Endothelial cell (in vitro differentiated cells): ENCODE measurements at regions not wholly inside any gene's neighbourhood (a gene's known extent, or its start where the extent isn't known, plus 50 kb on each side); places are given as distances from the start of the nearest gene placed in this dataset.
A peak's percentile ranks its signal among the peaks of the same experiment; 100 is the strongest.

ENCODE experiments used
- DNase-seq: peaks from one replicate; pipeline ENCODE4 v3.0.0; 2021; ENCODE audit warnings: low spot score
- H3K27ac Mint-ChIP-seq: one replicate; pipeline ENCODE4 v1.8.0; 2021; ENCODE audit warnings: mixed read lengths, inconsistent platforms; ENCODE audit not compliant: unreplicated experiment
- H3K27me3 Mint-ChIP-seq: one replicate; pipeline ENCODE4 v1.8.0; 2021; ENCODE audit warnings: mild to moderate bottlenecking, moderate library complexity, mixed read lengths, inconsistent platforms; ENCODE audit not compliant: unreplicated experiment
- H3K36me3 Mint-ChIP-seq: one replicate; pipeline ENCODE4 v1.8.0; 2021; ENCODE audit warnings: mild to moderate bottlenecking, low read depth, mixed read lengths, inconsistent platforms; ENCODE audit not compliant: unreplicated experiment
- H3K4me1 Mint-ChIP-seq: one replicate; pipeline ENCODE4 v1.8.0; 2021; ENCODE audit warnings: mild to moderate bottlenecking, mixed read lengths, inconsistent platforms; ENCODE audit not compliant: unreplicated experiment
- H3K4me3 Mint-ChIP-seq: one replicate; pipeline ENCODE4 v1.8.0; 2021; ENCODE audit warnings: mild to moderate bottlenecking, mixed read lengths, inconsistent platforms; ENCODE audit not compliant: unreplicated experiment
- H3K9me3 Mint-ChIP-seq: one replicate; pipeline ENCODE4 v1.8.0; 2021; ENCODE audit warnings: mixed read lengths, inconsistent platforms; ENCODE audit not compliant: unreplicated experiment
- CTCF ChIP-seq: fragments of 200-600 bp; sonication (generic); IDR thresholded peaks from one replicate; pipeline ENCODE4 v1.5.0; 2021; ENCODE audit warnings: antibody characterized with exemption; ENCODE audit not compliant: unreplicated experiment

DNA sequence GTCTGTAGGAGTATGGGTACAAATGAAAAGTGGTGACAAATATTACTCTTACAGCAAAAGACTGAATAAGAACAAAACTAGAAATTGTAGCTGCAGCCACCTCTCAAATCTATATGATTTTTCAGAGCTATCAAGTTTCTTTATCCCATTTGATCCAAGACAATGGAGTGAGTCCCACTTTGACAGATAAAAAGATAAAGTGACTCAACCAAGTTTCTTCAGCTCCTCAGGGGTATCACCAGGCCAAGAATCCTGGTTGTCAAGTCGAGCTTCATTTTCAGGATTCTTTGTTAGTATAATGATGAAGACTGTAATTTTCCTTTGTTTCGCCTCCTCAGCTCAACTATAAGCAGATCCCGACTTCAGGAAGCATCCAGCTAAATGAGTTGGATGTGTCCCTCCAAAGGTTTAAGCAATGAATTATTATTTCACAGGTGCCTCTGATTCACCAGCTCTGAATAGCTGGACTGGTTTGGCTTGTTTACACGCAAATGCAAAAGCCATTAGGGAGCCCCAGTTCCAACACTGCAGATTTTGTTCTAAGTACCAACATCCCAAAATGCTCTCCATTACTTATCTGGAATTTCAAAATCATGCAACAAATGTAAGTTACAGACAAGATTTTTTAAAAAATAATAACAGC is 238.9 kb downstream of the MAFB start:
- no peaks in the 10 kb centered on the region for H3K4me1 Mint-ChIP-seq
- no peaks in the 10 kb centered on the region for H3K27me3 Mint-ChIP-seq
- H3K9me3 Mint-ChIP-seq = no peaks in the 10 kb centered on the region
- no peak overlapping the region for H3K4me3 Mint-ChIP-seq
- no peak for DNase-seq
- TF ChIP-seq CTCF = no peak
- no peak overlapping the region for H3K27ac Mint-ChIP-seq
- no peaks in the 10 kb centered on the region for H3K36me3 Mint-ChIP-seq

DNA sequence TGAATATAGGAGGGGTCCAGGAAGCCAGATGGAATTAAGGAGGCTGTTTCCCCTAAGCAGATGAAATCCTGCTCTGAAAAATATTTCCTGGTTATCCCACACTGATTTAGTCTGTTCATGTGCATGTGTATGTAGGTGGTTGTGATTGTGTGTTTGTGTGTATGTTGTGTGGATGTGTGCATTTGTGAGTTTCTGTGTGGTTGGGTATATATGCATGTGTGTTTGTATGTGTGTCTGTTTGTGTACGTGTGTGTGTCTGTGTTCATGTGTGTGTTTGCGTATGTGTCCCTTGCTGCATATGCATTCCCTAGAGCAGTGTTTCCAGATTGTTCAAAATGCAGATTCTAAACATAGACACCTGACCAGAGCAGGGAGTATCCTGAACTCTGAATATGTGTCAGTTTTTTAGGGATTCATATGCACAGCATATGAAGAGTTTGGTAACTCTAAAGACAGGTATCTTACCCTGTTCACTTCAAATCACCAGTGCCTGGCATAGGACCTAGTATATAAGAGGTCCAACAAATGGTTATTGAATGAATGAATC is 239.8 kb downstream of the MAFB start:
- TF ChIP-seq CTCF = no peak
- Mint-ChIP-seq H3K4me1 (no peaks in the 10 kb centered on the region), H3K27me3 (no peaks in the 10 kb centered on the region), H3K9me3 (no peaks in the 10 kb centered on the region), H3K36me3 (no peaks in the 10 kb centered on the region), H3K4me3 (no peak overlapping the region), H3K27ac (no peak overlapping the region)
- DNase-seq = no peak

- no peak for TF ChIP-seq CTCF
- Mint-ChIP-seq H3K4me1 (no peaks in the 10 kb centered on the region), H3K4me3 (no peak overlapping the region), H3K27me3 (no peaks in the 10 kb centered on the region), H3K9me3 (no peaks in the 10 kb centered on the region), H3K27ac (no peak overlapping the region), H3K36me3 (no peaks in the 10 kb centered on the region)
- no peak for DNase-seq
These were observed 242.1 kb downstream of the MAFB start for GRCh38 chr20:40446888-40447287.

DNA sequence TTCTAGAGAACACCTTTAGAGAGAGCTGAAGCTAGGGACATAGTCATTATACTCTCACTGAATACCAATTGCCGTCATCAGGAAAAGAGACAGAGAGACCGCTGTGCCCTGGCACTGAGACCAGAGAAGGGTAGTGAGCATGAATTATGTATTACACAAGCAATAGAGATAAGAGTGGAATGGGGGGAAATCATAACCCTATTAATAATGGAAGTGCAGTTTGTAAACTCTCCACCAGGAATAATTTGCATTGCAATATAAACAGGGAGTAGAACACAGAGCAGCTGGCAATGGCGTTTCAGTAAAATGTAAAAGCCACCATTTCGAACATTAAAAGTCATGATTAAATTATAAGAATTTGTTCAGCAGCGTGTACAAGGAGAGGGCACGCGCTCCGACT is 244.5 kb downstream of the MAFB start:
- no peak overlapping the region for H3K27ac Mint-ChIP-seq
- peak; percentile 40 for TF ChIP-seq CTCF
- no peaks in the 10 kb centered on the region for H3K36me3 Mint-ChIP-seq
- H3K4me3 Mint-ChIP-seq = no peak overlapping the region
- H3K27me3 Mint-ChIP-seq = no peaks in the 10 kb centered on the region
- H3K4me1 Mint-ChIP-seq = no peaks in the 10 kb centered on the region
- no peak for DNase-seq
- no peaks in the 10 kb centered on the region for H3K9me3 Mint-ChIP-seq

GRCh38 chr20:40443753-40444152 is 245.3 kb downstream of the MAFB start:
- no peaks in the 10 kb centered on the region for H3K27me3 Mint-ChIP-seq
- no peak overlapping the region for H3K27ac Mint-ChIP-seq
- TF ChIP-seq CTCF = no peak
- H3K4me3 Mint-ChIP-seq = no peak overlapping the region
- H3K4me1 Mint-ChIP-seq = no peaks in the 10 kb centered on the region
- DNase-seq = no peak
- no peaks in the 10 kb centered on the region for H3K36me3 Mint-ChIP-seq
- no peaks in the 10 kb centered on the region for H3K9me3 Mint-ChIP-seq
